Osteocyte (in vitro differentiated cells): ENCODE measurements at regions not wholly inside any gene's neighbourhood (a gene's known extent, or its start where the extent isn't known, plus 50 kb on each side); places are given as distances from the start of the nearest gene placed in this dataset.

Experiments
- DNase-seq: peaks from one replicate; pipeline ENCODE4 v3.0.0; 2021; ENCODE audit warnings: mixed read lengths; ENCODE audit not compliant: unreplicated experiment; ENCODE audit errors: extremely low spot score
- H3K27ac Mint-ChIP-seq: one replicate; pipeline ENCODE4 v1.8.0; 2021; ENCODE audit warnings: mild to moderate bottlenecking, mixed read lengths; ENCODE audit not compliant: unreplicated experiment
- H3K27me3 Mint-ChIP-seq: one replicate; pipeline ENCODE4 v1.8.0; 2021; ENCODE audit warnings: mixed read lengths; ENCODE audit not compliant: unreplicated experiment
- H3K36me3 Mint-ChIP-seq: one replicate; pipeline ENCODE4 v1.8.0; 2021; ENCODE audit warnings: mixed read lengths; ENCODE audit not compliant: unreplicated experiment
- H3K4me1 Mint-ChIP-seq: one replicate; pipeline ENCODE4 v1.8.0; 2021; ENCODE audit warnings: mixed read lengths; ENCODE audit not compliant: unreplicated experiment
- H3K4me3 Mint-ChIP-seq: one replicate; pipeline ENCODE4 v1.8.0; 2021; ENCODE audit warnings: mild to moderate bottlenecking, moderate library complexity, mixed read lengths; ENCODE audit not compliant: unreplicated experiment
- H3K9me3 Mint-ChIP-seq: one replicate; pipeline ENCODE4 v1.8.0; 2021; ENCODE audit warnings: mixed read lengths; ENCODE audit not compliant: unreplicated experiment
- TF ChIP-seq, protein P1 (sequence below): fragments of 200-600 bp; sonication (generic); IDR thresholded peaks from 2 replicates; pipeline ENCODE4 v1.5.0; 2021; ENCODE audit warnings: antibody characterized with exemption, mild to moderate bottlenecking, moderate library complexity

DNA sequence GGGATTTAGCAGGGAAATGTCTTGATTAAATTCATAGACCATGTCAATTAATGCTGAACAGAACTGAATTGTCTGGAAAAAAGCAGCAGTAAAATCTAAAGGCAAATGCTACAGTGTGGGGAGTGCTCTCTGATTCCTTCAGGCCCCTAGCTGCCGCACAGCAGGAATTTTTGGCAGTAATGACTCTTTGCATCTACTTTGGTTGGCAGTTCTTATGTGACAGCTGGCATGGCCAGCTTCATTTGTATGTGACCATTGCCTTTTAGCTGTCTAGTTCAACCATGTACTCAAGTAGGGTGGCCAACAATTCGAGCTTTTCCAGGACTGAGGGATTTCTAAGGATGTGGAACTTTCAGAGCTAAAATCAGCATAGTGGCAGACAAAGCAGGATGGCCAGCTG is 499.1 kb upstream of the MAN1A1 start:
- Mint-ChIP-seq H3K9me3 (no peaks in the 10 kb centered on the region), H3K27ac (no peak overlapping the region), H3K36me3 (no peaks in the 10 kb centered on the region), H3K27me3 (peaks cover 3% of the 10 kb centered on the region), H3K4me3 (no peak overlapping the region), H3K4me1 (no peaks in the 10 kb centered on the region)
- DNase-seq, result no peak
- TF ChIP-seq, protein P1, sequence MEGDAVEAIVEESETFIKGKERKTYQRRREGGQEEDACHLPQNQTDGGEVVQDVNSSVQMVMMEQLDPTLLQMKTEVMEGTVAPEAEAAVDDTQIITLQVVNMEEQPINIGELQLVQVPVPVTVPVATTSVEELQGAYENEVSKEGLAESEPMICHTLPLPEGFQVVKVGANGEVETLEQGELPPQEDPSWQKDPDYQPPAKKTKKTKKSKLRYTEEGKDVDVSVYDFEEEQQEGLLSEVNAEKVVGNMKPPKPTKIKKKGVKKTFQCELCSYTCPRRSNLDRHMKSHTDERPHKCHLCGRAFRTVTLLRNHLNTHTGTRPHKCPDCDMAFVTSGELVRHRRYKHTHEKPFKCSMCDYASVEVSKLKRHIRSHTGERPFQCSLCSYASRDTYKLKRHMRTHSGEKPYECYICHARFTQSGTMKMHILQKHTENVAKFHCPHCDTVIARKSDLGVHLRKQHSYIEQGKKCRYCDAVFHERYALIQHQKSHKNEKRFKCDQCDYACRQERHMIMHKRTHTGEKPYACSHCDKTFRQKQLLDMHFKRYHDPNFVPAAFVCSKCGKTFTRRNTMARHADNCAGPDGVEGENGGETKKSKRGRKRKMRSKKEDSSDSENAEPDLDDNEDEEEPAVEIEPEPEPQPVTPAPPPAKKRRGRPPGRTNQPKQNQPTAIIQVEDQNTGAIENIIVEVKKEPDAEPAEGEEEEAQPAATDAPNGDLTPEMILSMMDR, result no peak

DNA sequence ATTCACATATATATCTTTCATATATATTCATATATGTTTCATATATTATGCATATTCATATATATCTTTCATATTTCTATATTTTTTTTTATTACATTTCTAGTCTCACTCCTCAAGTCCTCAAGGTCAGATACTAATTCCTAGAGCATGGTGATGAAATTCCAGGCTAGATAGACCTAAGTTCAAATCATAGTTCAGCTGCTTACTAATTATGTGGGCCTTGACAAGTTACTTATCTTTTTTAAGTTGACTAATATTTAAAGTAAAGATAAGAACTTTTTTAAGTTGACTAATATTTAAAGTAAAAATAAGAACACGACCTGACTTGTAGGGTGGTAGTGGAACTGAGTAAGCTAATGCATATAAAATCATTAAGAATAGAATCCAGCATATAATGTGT is 495.6 kb upstream of the MAN1A1 start:
- TF ChIP-seq, protein P1, result no peak
- H3K4me1 Mint-ChIP-seq, result no peaks in the 10 kb centered on the region
- peaks cover 18% of the 10 kb centered on the region for H3K9me3 Mint-ChIP-seq
- no peak overlapping the region for H3K27ac Mint-ChIP-seq
- H3K27me3 Mint-ChIP-seq, result no peaks in the 10 kb centered on the region
- H3K36me3 Mint-ChIP-seq, result no peaks in the 10 kb centered on the region
- no peak for DNase-seq
- H3K4me3 Mint-ChIP-seq, result no peak overlapping the region

DNA sequence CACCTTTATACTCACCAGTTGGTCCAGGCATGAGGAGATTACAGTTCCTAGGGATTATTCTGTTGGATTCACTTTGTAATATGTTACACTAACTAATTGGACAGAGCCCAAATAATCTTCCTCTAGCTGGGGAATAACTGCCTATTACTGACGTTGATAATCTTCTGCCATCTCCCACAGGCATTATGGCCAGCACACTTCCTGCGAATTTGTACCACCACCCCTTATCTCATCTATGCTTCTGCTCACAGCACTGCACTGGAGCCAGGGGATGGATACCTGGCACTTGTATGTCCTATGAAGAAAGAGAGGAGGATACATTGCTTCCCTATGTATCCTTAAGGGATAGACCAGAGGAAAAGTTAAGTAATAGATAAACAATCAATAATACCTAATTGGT is 494.8 kb upstream of the MAN1A1 start:
- Mint-ChIP-seq H3K36me3 (no peaks in the 10 kb centered on the region), H3K27ac (no peak overlapping the region), H3K27me3 (no peaks in the 10 kb centered on the region), H3K9me3 (peaks cover 23% of the 10 kb centered on the region), H3K4me3 (no peak overlapping the region), H3K4me1 (no peaks in the 10 kb centered on the region)
- TF ChIP-seq, protein P1, result no peak
- DNase-seq, result no peak

DNA sequence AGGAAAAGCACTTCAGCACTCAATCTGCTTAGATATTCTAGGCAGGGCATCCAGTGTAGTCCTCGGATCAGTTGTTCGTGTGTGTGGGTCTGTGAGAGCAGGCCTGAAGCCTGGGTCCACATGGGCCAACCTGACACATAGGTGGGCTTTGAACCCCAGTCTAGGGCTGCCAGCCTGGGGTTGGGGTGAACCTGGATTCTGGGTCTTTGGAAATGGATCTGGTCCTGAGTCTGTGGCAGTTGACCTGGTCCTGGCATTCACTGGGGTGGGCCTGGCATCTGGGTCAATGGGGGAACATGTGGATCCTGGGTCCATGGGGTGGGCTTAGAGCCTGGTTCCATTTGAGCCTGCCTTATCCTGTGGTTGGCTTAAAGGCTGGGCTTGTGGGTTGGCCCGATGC is 492.6 kb upstream of the MAN1A1 start:
- TF ChIP-seq, protein P1, result no peak
- no peaks in the 10 kb centered on the region for H3K36me3 Mint-ChIP-seq
- no peak overlapping the region for H3K4me3 Mint-ChIP-seq
- no peak overlapping the region for H3K27ac Mint-ChIP-seq
- peaks cover 23% of the 10 kb centered on the region for H3K9me3 Mint-ChIP-seq
- no peak for DNase-seq
- H3K4me1 Mint-ChIP-seq, result no peaks in the 10 kb centered on the region
- H3K27me3 Mint-ChIP-seq, result no peaks in the 10 kb centered on the region

DNA sequence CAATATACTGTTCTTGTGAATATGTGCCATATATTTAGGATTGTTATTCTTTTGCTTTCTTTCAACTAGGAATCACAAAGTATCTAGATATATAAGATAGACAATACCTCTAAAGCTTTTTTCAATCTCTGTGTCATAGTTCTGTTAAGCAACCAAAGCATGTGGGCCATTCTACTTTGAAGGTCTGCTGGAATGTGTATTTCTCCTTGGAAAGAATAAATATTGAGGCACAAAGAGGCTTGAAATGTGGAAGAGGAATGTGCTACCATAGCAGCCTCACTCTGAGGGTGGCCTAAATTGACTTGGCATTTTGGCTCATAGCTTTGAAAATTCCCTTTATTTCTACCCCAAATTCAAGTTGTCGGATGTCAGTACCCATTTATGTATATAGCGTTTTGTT is 488.5 kb upstream of the MAN1A1 start:
- Mint-ChIP-seq H3K36me3 (no peaks in the 10 kb centered on the region), H3K4me1 (no peaks in the 10 kb centered on the region), H3K9me3 (peaks cover 23% of the 10 kb centered on the region), H3K27ac (no peak overlapping the region), H3K4me3 (no peak overlapping the region), H3K27me3 (peaks cover 4% of the 10 kb centered on the region)
- DNase-seq, result no peak
- TF ChIP-seq, protein P1, result no peak
